ENCODE measurements at regions not wholly inside any gene's neighbourhood (a gene's known extent, or its start where the extent isn't known, plus 50 kb on each side); places are given as distances from the start of the nearest gene placed in this dataset.

DNA sequence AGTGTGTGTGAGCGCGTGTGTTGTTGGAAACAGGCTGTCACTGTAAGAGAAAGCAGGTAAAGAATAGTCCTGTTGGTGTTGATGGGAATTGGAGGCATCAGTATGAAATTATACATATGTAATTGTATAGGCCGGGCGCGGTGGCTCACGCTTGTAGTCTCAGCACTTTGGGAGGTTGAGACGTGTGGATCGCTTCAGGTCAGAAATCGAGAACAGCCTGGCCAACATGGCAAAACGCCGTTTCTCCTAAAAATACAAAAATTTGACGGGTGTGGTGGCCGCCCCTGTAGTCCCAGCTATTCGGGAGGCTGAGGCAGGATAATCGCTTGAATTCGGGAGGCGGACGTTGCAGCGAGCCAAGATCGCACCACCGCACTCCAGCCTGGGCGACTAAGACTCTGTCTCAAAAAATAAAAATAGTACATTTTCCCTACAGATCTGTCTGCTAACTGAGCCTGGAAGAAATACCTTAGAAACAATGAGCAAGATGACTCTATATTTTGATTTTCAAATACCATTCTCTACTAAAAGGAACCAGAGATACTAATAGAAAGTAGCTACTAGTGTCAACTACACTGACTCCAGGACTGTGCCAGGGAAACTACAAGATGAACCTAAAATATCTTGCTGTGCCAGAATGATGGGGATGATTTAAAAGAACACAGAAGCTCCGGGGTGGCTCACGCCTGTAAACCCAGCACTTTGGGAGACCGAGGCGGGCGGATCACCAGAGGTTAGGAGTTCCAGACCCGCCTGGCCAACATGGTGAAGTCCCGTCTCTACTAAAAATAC, 110.8 kb downstream of the TRIM27 start:
- Histone ChIP-seq H3K36me3 (ENCODE audit: control insufficient read depth in 1 of 2, insufficient read depth in 2 of 2, low read length in 1 of 2) (no peaks in the 10 kb centered on the region), H3K4me1 (ENCODE audit: control insufficient read depth in 1 of 2, insufficient read depth in 2 of 2, low read length in 2 of 2) (no peaks in the 10 kb centered on the region), H3K4me3 (ENCODE audit: low read length in 2 of 2) (peak overlapping the region in 1 of 2 donors; percentile 5), H3K9me3 (ENCODE audit: control insufficient read depth, low read length) (peaks cover 2% of the 10 kb centered on the region), H3K27ac (ENCODE audit: low read depth in 1 of 2, low read length in 2 of 2) (no peak overlapping the region), H3K27me3 (ENCODE audit: control insufficient read depth in 1 of 2, insufficient read depth in 2 of 2, low read length in 1 of 2) (peaks cover 0 to 2% of the 10 kb centered on the region in 2 donors)
- intact Hi-C loops (cut with DNase I): no loop called here
- WGBS, 2 donors: 9% methylated on average over 29 of the region's 29 CpGs
- DNase-seq (no peak), ATAC-seq (ENCODE audit: low FRiP score) (no peak)

GRCh38 chr6:28814032-28814976, 109.5 kb downstream of the TRIM27 start:
- ATAC-seq (ENCODE audit: low FRiP score) (no peak), DNase-seq (no peak)
- Histone ChIP-seq H3K27me3 (ENCODE audit: control insufficient read depth in 1 of 2, insufficient read depth in 2 of 2, low read length in 1 of 2) (peaks cover 0 to 2% of the 10 kb centered on the region in 2 donors), H3K36me3 (ENCODE audit: control insufficient read depth in 1 of 2, insufficient read depth in 2 of 2, low read length in 1 of 2) (no peaks in the 10 kb centered on the region), H3K4me1 (ENCODE audit: control insufficient read depth in 1 of 2, insufficient read depth in 2 of 2, low read length in 2 of 2) (no peaks in the 10 kb centered on the region), H3K9me3 (ENCODE audit: control insufficient read depth, low read length) (peaks cover 2% of the 10 kb centered on the region), H3K27ac (ENCODE audit: low read depth in 1 of 2, low read length in 2 of 2) (no peak overlapping the region), H3K4me3 (ENCODE audit: low read length in 2 of 2) (no peak overlapping the region)
- intact Hi-C loops (cut with DNase I): no loop called here
- WGBS, 2 donors: 2 to 3% methylated on average over 47 to 49 of the region's 49 CpGs

DNA sequence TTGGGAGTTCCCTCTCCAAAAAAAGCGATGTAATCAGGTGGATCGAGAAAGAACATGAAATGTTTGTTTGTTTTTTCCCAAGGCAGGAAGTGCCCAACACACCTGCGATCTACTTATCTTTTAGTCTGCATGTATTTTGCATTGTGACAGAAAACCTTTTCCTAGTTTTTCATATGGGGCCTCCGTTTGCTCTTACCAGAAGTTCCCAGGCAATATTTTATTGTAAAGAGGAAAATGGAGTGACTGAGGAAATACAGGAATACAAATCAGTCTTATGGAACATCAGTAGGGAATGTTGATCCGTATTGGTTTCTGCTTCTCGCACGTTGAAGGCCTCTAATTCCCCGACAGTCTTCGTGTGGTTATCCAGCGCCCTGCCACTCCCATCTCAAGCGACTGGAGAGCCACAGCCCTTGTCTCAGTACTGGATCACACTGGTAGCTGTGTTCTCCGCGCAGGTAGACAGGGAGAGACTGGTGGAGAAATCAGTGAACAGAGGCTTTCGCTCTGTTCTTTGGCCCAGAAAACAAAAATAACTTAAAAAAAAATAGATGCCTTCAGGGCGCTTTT, 107.4 kb downstream of the TRIM27 start:
- intact Hi-C loops (cut with DNase I): no loop called here
- no peaks in the 10 kb centered on the region for H3K27me3 ChIP-seq (ENCODE audit: control insufficient read depth in 1 of 2, insufficient read depth in 2 of 2, low read length in 1 of 2)
- H3K4me1 ChIP-seq (ENCODE audit: control insufficient read depth in 1 of 2, insufficient read depth in 2 of 2, low read length in 2 of 2): no peaks in the 10 kb centered on the region

GRCh38 chr6:28816909-28817807, 106.6 kb downstream of the TRIM27 start:
- Histone ChIP-seq H3K27ac (ENCODE audit: low read depth in 1 of 2, low read length in 2 of 2) (no peak overlapping the region), H3K4me1 (ENCODE audit: control insufficient read depth in 1 of 2, insufficient read depth in 2 of 2, low read length in 2 of 2) (no peaks in the 10 kb centered on the region), H3K9me3 (ENCODE audit: control insufficient read depth, low read length) (no peaks in the 10 kb centered on the region), H3K27me3 (ENCODE audit: control insufficient read depth in 1 of 2, insufficient read depth in 2 of 2, low read length in 1 of 2) (peaks cover 0 to 2% of the 10 kb centered on the region in 2 donors), H3K4me3 (ENCODE audit: low read length in 2 of 2) (no peak overlapping the region), H3K36me3 (ENCODE audit: control insufficient read depth in 1 of 2, insufficient read depth in 2 of 2, low read length in 1 of 2) (no peaks in the 10 kb centered on the region)
- intact Hi-C loops (cut with DNase I): no loop called here
- no peak for ATAC-seq (ENCODE audit: low FRiP score)
- WGBS, 2 donors: 3 to 5% methylated on average over 27 of the region's 27 CpGs
- DNase-seq: no peak

More for the DNA sequence above, 107.4 kb downstream of the TRIM27 start:
- ATAC-seq (ENCODE audit: low FRiP score) (no peak), DNase-seq (no peak)
- Histone ChIP-seq H3K27ac (ENCODE audit: low read depth in 1 of 2, low read length in 2 of 2) (no peak overlapping the region), H3K9me3 (ENCODE audit: control insufficient read depth, low read length) (no peaks in the 10 kb centered on the region), H3K4me3 (ENCODE audit: low read length in 2 of 2) (no peak overlapping the region), H3K36me3 (ENCODE audit: control insufficient read depth in 1 of 2, insufficient read depth in 2 of 2, low read length in 1 of 2) (no peaks in the 10 kb centered on the region)
- 6 to 9% methylated on average over 15 of the region's 15 CpGs for WGBS, 2 donors

DNA sequence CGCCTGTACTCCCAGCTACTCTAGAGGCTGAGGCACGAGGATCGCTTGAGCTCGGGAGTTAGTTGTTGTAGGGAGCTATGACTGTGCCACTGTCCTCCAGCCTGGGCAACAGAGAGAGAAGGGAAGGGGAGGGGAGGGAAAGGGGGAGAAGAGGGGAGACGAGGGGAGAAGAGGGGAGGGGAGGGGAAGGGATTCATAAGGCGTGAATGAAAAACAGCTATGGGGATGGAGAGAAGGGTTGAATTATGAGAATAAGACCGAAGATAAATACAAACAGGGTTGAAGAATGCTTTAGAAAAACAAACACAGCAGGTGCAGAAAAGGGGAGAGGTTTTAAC, 106.0 kb downstream of the TRIM27 start:
- WGBS, 2 donors: 5 to 8% methylated on average over 7 of the region's 7 CpGs
- H3K27me3 ChIP-seq (ENCODE audit: control insufficient read depth in 1 of 2, insufficient read depth in 2 of 2, low read length in 1 of 2): peaks cover 0 to 2% of the 10 kb centered on the region in 2 donors
- H3K9me3 ChIP-seq (ENCODE audit: control insufficient read depth, low read length): no peaks in the 10 kb centered on the region
- no peak for DNase-seq
- no peak overlapping the region for H3K4me3 ChIP-seq (ENCODE audit: low read length in 2 of 2)
- ATAC-seq (ENCODE audit: low FRiP score): no peak
- intact Hi-C loops (cut with DNase I): no loop called here
- H3K27ac ChIP-seq (ENCODE audit: low read depth in 1 of 2, low read length in 2 of 2): no peak overlapping the region
- H3K4me1 ChIP-seq (ENCODE audit: control insufficient read depth in 1 of 2, insufficient read depth in 2 of 2, low read length in 2 of 2): no peaks in the 10 kb centered on the region
- no peaks in the 10 kb centered on the region for H3K36me3 ChIP-seq (ENCODE audit: control insufficient read depth in 1 of 2, insufficient read depth in 2 of 2, low read length in 1 of 2)

GRCh38 chr6:28824793-28825731, 98.7 kb downstream of the TRIM27 start:
- no peak for DNase-seq

GRCh38 chr6:28825732-28826293, 98.0 kb downstream of the TRIM27 start:
- WGBS, 2 donors: 9 to 11% methylated on average over 16 of the region's 16 CpGs
- peaks cover 0 to 4% of the 10 kb centered on the region in 2 donors for H3K27me3 ChIP-seq (ENCODE audit: control insufficient read depth in 1 of 2, insufficient read depth in 2 of 2, low read length in 1 of 2)
- H3K36me3 ChIP-seq (ENCODE audit: control insufficient read depth in 1 of 2, insufficient read depth in 2 of 2, low read length in 1 of 2): no peaks in the 10 kb centered on the region
- DNase-seq (no peak), ATAC-seq (ENCODE audit: low FRiP score) (no peak)
- H3K27ac ChIP-seq (ENCODE audit: low read depth in 1 of 2, low read length in 2 of 2): no peak overlapping the region
- no peak overlapping the region for H3K4me3 ChIP-seq (ENCODE audit: low read length in 2 of 2)
- no peaks in the 10 kb centered on the region for H3K4me1 ChIP-seq (ENCODE audit: control insufficient read depth in 1 of 2, insufficient read depth in 2 of 2, low read length in 2 of 2)
- intact Hi-C loops (cut with DNase I): no loop called here
- H3K9me3 ChIP-seq (ENCODE audit: control insufficient read depth, low read length): no peaks in the 10 kb centered on the region

More at GRCh38 chr6:28824793-28825731, 98.7 kb downstream of the TRIM27 start:
- ATAC-seq (ENCODE audit: low FRiP score): no peak
- Histone ChIP-seq H3K27me3 (ENCODE audit: control insufficient read depth in 1 of 2, insufficient read depth in 2 of 2, low read length in 1 of 2) (peaks cover 0 to 4% of the 10 kb centered on the region in 2 donors), H3K36me3 (ENCODE audit: control insufficient read depth in 1 of 2, insufficient read depth in 2 of 2, low read length in 1 of 2) (no peaks in the 10 kb centered on the region), H3K9me3 (ENCODE audit: control insufficient read depth, low read length) (no peaks in the 10 kb centered on the region), H3K4me3 (ENCODE audit: low read length in 2 of 2) (no peak overlapping the region), H3K27ac (ENCODE audit: low read depth in 1 of 2, low read length in 2 of 2) (no peak overlapping the region), H3K4me1 (ENCODE audit: control insufficient read depth in 1 of 2, insufficient read depth in 2 of 2, low read length in 2 of 2) (no peaks in the 10 kb centered on the region)
- 3% methylated on average over 34 of the region's 34 CpGs for WGBS, 2 donors
- intact Hi-C loops (cut with DNase I): no loop called here
